GM12891 (cell line): ENCODE measurements at regions not wholly inside any gene's neighbourhood (a gene's known extent, or its start where the extent isn't known, plus 50 kb on each side); places are given as distances from the start of the nearest gene placed in this dataset.

Experiments
- PAX5 ChIP-seq: IDR thresholded peaks from 2 replicates; pipeline ENCODE4 v1.6.1; 2011; ENCODE audit warnings: low read length, moderate library complexity, mild to moderate bottlenecking; ENCODE audit not compliant: insufficient read depth, severe bottlenecking
- POLR2A ChIP-seq: IDR thresholded peaks from 2 replicates; pipeline ENCODE4 v1.6.1; 2011; ENCODE audit warnings: low read depth, low read length, control low read depth
- POLR2AphosphoS5 ChIP-seq: IDR thresholded peaks from 2 replicates; pipeline ENCODE4 v1.6.1; 2011; ENCODE audit warnings: low read depth, low read length, control low read depth
- POU2F2 ChIP-seq: IDR thresholded peaks from 2 replicates; pipeline ENCODE4 v1.6.1; 2011; ENCODE audit warnings: low read depth, mild to moderate bottlenecking, control low read depth, low read length, moderate library complexity
- SPI1 ChIP-seq: IDR thresholded peaks from 2 replicates; pipeline ENCODE4 v1.6.1; 2011; ENCODE audit warnings: low read depth, low read length, control low read depth
- TAF1 ChIP-seq: IDR thresholded peaks from 2 replicates; pipeline ENCODE4 v1.6.1; 2011; ENCODE audit warnings: low read depth, low read length, control low read depth

GRCh38 chrX:36480441-36480990, 527.6 kb upstream of the FAM47C start:
- TF ChIP-seq POLR2A: no peak
- TF ChIP-seq POLR2AphosphoS5: no peak
- no peak for TF ChIP-seq TAF1
- TF ChIP-seq SPI1: no peak
- TF ChIP-seq POU2F2: no peak
- no peak for TF ChIP-seq PAX5
